NCI-H1105 (cell line): ENCODE measurements at regions not wholly inside any gene's neighbourhood (a gene's known extent, or its start where the extent isn't known, plus 50 kb on each side); places are given as distances from the start of the nearest gene placed in this dataset.

ENCODE experiments used
- DNase-seq: peaks from one replicate; lab custom pipeline; 2025; lab: John Stamatoyannopoulos, UW

DNA sequence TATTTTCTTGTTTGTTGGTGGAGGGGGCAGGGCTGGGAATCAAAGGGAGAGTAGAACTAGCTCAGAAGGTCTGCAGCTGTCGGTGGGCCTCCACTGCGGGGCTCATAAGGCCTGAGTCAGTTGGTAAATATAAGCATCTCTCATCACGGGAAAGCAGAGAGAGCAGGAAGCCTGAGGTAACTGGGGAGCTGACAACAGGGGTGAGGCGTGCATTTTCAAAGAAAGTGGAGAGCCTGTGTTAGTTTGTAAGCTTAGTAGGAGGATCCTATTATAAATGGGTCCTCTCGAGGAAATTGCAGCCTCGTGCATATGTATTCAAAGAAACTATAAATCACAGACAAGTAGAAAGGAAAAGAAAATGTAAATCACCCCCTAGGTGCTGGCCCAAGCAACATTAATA, 221.0 kb upstream of the CDH13 start:
- no peak for DNase-seq

DNA sequence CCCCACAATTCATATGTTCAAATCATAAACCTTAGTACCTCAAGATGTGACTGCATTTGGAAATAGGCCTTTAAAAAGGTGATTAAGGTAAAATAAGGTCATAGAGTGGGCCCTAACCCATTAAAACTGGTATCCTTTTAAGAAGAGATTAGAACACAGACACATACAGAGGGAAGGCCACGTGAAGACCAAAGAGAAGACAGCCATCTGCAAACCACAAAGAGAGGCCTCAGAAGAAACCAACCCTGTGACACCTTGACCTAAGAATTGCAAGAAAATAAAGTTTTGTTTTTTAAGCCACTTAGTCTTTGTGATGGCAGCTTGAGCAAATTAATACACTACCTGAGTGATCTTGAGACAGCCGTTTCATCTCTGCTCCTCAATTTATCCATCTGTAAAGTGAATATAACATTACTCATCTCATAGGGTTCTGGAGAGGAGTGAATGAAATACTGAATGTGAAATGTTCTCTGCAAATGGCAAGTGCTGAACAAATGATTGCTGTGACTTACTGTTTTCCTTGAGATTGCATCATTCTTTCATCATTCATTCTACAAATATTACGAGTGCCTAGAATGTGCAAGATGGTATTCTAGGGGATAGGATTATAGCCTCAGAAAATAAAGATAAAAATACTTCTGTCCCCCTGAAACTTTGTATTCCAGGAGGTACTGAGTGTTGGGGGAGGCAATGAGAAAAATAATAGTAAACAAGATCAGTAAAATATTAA, 222.0 kb upstream of the CDH13 start:
- DNase-seq = no peak

DNA sequence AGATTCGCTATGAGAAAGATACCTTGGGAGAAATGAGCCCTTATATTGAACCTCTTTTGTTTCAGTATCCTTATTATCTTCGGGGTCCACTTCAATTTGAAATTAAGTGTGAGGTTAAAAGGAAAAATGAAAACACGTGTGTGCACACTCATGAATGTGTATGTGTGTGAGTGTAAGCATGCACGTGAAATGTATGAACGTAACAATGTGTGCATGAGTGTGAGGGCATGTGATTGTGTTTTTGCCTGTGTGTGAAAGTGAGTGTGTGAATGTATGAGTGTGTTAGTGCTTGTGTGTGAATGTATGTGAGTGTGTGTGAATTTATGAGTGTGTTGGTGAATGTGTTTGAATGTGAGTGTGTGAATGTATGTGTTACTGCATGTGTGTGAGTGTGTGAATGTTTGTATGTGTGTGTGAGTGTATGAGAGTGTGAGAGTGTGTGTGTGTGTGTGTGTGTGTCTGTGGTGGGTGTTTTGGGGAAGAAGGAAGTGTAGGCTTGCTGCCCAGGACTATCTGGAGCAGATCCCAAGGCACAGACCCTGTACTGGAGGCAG, 224.0 kb upstream of the CDH13 start:
- DNase-seq = no peak

DNA sequence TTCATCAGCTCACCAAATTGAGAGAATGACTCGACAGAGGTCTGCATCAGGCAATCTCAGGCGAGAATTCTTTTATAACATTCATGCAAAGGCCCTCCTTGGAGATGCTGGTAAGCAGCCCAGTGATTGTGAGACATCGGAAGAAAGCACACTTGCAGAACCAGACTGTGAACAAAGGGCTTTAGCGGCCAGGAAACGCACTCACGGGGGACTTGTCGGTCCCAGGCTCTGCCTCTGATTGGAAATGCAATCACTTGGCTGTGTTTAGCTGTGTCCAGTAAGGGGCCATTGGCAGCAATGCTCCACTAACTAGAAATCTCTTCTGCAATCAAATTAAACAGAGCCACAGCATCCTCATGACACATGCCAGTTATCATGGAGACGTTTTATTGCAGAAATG, 226.7 kb upstream of the CDH13 start:
- no peak for DNase-seq

DNA sequence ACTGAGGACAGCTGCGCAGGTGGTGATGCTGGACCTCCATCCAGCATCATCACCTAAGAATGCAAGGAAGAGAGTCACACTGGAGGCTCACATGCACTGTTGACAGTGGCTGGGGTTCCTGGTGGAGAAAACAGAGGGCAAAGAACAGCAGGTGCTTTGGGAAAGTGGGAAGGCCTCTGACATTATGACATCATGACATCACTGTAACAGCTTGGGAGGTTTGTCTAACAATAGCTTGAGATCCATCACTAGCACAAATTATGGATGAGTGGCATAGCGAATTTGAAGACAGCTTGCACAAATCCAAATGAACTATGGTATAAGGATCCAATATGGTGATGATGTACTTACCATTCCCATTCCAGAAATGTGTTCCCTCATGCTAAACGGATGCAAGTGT, 226.5 kb upstream of the MPHOSPH6 start:
- no peak for DNase-seq

DNA sequence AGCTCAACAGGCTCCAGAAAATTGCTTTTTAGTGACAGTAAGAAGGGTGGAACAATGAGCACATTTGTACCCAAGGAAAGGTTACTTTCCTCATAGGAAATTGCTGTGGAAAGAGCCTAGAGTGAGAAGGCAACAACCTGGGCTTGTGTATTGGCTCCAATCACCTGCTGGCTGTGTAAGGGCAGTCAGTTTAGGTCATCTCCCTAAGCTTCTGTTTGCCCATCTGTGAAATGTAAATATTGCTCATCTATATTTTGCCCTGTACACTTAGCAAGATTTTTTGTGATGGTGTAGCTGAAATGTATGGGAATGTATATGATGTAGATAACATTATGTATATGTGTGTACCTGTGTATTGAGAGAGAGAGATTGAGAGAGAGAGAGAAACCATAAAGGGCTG, 225.2 kb upstream of the MPHOSPH6 start:
- no peak for DNase-seq

DNA sequence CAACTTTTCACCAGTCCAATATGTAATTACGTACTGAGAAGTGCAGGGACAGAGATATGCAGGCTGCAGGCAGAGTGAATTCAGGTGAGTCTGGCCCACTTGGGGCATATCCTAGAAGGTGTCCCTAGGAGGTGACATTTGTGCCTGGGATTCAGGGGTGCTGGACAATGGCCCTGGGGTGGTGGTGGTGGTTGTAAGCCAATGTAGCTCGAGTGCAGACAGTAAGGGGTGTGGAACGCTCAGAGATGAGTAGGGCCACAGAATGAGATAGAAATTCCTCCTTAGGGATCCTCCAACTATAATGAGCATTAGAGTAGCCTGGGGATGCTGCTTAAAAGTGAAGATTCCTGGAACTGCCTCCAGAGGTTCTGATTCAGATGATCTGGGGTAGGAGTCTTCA, 221.7 kb upstream of the MPHOSPH6 start:
- DNase-seq = no peak

DNA sequence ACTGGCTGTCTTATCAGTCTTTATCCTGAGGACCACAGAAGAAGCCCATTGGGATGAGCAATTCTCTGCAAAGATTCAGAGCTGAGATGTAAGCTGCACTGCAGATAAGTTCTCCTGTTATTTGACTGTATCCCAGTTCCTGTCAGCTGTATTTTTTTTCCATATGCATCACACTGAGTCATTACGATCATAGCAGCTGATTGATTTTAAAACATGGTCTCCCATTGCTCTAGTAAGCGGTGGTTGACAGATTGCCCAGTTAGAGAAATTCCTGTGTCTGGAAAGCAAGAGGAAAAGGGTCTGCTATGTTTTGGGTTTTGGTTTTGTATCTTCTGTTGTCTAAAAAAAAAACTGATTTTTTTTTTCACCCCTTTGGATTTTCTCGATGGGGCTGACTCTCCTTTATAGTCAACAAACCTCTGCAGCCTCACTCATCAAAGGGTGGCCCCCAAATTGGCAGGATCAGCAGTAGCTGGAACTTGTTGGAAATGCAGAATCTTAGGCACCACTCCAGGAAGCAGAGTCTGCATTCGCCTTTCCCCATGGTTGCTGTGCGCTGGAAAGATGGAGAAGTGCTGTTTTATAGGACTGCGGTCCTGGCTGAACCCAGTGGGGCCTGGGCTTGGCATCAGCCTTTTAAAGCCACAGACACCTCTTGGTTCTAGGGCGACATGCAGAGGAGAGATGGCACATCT, 220.1 kb upstream of the MPHOSPH6 start:
- DNase-seq = no peak

DNA sequence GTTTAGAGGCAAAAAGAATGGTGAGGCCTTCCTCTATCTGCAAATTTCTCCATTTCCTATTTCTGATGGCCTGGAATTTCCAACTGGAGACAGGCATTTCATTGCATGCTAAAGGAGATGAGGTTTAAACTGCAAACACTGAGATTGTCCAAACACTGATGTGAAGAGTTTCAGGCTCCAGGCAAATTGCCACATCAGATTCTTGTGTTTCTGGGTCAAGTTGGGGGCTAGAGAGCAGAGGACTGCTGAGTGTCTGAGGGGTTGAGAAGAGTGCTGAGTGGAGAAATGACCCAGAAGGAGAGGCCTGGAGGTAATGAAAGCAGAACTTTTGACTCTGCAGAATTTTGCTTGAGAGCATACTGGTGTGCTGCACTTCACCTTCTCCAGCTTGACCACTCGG, 216.7 kb upstream of the MPHOSPH6 start:
- DNase-seq = no peak

DNA sequence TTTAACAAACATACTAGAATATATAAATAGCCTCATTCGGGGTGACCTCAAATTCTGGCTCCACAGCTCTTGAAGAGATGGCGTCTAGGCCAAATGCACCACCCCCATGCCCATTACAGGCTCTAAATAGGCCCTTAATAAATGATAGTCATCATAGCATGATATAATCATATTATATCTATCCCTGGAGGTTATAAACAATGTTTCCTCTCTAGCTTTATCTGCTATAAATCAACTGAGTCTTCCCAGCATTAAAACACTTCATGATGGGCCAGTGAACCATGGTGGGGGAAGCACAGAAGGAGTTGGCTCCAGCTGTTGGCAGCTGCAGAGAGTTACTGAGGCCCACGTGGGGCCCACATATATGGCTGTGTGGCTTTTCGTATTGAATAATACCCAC, 214.9 kb upstream of the MPHOSPH6 start:
- no peak for DNase-seq

DNA sequence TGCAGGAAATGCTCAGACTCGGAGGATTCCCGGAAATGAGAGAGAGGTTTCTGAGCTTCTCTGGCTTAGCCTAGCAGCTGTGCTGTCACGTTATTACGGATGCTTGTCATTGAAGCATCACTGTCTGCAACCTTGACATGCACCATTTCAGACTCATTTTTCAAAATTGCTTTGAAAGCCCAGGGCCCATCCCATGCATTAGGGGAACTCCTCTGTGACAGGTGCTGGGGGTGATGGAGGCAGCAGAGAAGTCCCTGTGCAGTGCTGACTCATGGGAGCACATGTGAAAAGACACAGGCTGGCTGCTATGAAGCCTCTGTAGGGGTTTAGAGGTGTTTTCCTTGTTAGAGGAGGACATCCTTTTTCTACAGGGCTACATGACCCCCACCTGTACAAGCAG, 214.0 kb upstream of the MPHOSPH6 start:
- DNase-seq = no peak

DNA sequence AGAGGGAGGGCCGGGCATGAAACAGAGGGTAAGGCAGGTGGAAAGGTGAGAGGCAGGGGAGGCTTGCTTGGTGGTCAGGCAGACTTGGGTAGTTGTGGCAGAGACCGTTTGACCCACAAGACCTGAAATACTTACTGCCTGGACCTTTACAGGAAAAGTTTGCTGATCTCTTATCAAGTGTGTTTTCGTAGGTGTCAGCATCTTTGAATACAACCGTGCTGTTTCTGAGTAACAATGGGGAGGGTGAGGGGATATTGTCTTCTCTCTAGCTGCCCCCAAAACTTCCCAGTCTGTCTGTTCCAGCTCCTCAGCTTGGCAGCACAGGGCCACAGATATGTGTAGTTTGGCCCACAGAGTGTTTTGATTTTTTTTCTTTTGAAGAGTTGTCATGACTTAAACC, 212.5 kb upstream of the MPHOSPH6 start:
- no peak for DNase-seq

DNA sequence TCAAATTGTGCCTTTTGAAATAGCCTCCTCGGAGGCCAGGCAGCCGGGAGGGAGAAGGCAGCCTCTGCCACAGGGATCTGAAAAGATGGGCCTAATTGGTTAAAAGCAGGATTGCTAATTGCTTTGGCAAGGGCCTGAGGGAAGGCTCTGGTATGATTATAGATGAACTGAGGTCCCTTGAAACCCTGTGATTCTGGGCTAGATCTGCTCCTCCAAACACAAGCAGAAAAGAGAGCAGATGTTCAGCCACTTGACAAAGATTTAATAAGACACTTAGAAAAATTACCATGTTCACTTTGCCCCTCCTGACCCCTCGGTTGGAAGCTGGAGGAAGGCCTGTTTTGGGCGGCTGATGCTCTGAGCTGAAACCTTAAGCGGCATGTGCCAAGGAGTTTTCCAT, 209.5 kb upstream of the MPHOSPH6 start:
- DNase-seq = peak; percentile 17

DNA sequence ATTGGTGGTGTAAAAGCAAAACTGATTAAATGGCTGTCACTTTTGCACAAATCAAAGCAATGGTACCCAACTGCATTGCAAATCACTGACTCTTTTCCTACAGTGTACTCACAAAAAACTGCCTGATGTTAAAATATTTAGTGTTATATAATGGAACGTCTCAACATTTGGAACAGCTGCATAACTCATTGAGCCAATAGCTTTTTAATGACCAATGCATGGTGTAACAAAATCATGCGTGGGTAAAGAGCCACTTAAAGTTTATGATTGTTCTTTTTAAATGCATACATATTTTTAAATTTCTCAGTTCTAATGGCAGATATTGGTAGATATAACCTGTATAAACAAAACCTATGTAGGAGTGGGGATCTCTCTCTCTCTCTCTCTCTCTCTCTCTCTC, 204.0 kb upstream of the MPHOSPH6 start:
- no peak for DNase-seq

DNA sequence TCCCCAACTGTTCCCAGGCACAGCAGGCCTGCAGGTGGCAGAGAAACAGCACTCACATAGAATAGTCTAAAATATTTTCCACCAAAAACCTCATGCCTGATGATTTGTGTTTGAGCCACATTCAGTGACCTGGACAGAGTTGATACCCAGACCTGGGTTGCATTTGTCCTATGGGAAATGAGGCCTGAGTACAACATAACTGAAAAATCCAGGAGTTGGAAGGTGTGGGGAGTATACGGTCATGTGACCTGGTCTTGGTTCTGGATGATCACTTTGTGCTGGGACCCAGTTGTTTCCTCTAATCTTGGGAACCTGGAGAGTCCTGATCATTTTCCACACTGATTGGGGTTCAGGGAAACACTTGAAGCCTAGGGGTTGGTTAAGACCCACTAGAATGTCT, 200.3 kb upstream of the MPHOSPH6 start:
- DNase-seq = no peak

DNA sequence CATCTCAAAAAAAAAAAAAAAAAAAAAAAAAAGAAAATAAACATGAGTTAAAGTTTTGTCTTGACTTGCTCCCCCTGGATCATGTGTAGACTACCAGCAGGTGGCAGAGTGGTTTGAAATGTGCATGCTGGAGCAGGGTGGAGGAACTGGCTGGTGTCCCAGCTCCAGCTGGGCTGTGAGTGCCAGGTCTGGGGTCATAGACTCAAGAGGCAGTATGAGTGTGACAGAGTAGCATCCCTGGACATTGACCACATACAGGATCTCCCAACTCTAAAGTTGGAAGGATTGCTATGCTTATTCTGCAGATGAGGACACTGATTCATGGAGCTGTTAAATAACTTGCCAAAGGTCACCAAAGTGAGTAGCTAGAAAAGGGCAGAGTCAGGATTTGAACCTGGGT, 198.0 kb upstream of the MPHOSPH6 start:
- DNase-seq = no peak

DNA sequence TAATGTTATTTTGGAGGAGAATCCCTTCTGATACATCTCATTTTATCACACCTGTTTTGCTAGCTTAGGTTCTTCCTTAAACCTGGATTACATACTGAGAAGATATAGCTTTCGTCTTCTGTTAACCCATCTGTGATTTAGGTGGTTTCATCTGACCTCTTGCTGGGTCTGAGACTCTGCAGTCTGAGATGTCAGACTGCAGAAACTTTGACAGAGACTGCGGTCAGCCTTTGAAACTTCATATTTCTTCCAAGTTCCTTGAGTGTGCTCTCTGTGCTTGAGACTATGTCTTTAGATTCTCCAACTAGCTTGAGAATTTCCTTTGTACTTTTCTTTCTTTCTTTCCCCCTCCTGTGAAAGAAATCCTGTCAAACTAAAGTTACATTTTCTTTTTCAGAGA, 196.4 kb upstream of the MPHOSPH6 start:
- no peak for DNase-seq

DNA sequence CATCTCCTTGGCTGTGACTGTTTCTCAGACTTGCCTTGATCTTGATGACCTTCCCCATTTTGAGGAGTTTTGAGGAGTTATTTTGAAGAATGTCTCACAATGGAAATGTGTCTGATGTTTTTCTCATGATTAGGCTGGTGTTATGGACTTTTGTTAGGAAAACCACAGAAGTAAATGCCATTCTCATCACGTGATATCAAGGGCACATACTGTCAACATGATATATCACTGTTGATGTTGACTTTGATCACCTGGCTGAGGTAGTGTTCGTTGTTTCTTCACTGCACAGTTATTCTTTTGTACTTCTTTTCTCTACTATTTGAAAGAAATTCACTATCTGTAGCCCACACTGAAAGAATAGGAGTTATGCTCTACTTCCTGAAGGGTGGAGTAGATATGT, 194.7 kb upstream of the MPHOSPH6 start:
- no peak for DNase-seq

DNA sequence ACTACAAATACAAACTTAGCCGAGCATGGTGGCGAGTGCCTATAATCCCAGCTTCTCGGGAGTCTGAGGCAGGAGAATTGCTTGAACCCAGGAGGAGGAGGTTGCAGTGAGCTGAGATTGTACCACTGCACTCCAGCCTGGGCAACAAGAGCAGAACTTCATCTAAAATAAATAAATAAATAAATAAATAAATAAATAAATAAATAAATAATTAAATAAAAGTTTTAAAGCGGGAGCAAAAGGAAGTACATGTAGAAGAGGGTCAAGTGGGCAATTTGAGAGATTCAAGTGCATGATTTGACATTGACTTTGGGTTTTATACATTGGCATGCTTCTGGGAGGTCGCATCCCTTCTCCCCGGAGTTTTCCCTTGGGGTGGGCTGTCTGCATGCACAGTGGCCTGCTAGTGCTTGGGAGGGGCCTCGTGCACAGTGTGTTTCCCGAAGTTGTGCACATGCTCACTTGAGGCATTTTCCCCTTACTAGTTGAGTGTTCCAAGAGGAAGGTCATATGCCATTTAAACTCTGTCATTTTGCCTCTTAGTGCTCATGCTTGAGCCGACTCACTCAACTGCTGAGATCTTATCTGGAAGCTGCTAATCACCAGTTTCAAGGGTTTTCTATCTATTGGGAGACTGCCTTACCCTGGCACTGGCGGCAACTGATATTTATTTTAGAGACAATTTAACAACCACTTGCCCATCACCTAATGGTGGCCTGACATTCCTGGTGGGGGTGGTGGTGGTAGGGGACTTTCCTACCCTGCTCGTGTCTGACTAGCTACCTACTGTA, 193.2 kb upstream of the MPHOSPH6 start:
- no peak for DNase-seq

DNA sequence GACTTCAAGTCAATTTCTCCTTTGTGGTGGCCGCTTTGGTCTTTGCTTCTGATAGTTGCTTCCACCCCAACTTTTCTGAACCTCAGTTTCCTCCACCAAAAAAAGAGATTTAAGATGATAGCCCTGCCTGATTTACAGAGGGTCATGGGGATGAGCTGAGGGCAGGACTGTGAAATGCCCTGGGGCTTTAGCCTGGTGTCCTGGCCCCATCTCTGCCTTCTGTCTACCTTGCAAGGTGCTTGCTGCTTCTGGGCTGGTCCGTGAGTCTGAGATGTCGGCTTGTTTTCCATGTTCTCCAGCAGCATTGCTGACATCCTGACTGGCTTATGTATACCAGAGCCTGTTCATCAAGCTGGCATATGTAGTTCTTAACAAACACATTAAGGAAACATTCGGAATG, 191.9 kb upstream of the MPHOSPH6 start:
- DNase-seq = no peak

DNA sequence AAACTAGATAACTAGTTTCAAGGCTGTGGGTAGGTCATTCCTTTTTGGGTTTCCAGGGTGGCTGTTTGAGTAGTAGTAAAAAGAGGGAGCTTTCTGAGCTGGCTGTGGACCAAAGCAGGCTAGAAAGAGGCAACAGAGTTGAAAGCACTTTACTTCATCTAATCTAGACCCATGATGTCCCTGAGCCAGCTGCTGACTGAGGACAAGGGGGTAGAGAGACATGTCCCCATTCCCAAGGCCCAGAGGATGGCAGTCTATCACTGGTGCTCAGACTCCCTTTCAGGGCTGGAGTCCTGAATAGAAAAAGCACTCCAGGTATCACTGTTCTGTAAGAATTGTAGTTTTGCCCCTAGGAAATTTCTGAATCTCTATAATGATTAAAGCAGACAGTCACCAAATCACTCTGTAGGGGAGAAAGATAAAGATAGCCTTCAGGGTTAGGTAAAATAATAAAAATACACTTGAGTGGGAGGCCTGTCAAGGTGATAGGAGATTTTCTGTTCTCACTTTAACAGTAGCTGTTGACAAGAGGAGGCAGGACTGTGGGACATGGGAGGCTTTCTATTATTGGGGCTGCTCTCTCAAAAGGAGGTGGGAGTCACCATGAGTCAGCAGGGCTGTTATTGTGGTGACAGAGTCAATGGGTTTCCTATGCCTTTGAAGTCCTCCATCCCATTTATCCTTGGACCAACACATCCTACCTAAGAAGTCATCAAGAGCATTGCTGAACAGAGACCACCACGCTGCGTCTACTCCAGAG, 190.2 kb upstream of the MPHOSPH6 start:
- DNase-seq = no peak

DNA sequence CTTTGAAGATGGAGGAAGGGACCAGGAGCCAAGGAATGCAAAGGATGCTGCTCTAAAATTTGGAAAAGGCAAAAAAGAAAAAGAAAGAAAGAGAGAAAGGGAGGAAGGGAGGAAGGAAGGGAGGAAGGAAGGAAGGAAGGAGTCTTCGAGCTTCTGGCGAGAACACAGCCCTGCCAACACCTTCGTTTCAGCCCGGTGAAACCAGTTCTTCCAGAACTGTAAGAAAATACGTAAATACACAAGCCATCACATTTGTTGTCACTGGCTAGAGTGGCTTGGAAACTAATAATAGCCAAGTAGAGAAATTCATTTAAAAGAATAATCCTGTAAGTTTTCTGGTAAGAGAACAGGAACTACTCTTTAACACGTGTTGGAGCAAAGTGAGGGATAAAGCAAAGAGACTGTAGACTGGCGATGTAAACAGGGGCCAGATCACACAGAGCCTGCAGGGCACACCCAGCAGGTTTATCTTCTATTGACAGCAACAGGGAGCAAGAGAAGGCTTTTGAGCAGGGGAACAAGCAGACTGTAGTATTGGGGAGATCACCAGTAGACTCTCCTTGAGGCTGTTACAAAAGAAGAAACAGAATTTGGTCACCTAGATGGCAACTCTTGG, 188.7 kb upstream of the MPHOSPH6 start:
- DNase-seq = no peak
